Endodermal cell (in vitro differentiated cells): ENCODE measurements at regions not wholly inside any gene's neighbourhood (a gene's known extent, or its start where the extent isn't known, plus 50 kb on each side); places are given as distances from the start of the nearest gene placed in this dataset.
A peak's percentile ranks its signal among the peaks of the same experiment; 100 is the strongest.

Experiments used
- DNase-seq: peaks from one replicate; pipeline ENCODE4 v3.0.0-alpha.2; 2017
- H3K27ac ChIP-seq: 2 replicates; pipeline ENCODE4 v1.5.1; 2013; ENCODE audit warnings: mild to moderate bottlenecking, low read depth, low read length, moderate library complexity
- H3K27me3 ChIP-seq: 2 replicates; pipeline ENCODE4 v1.6.1; 2013; ENCODE audit warnings: mild to moderate bottlenecking, low read length, moderate library complexity; ENCODE audit not compliant: insufficient read depth, control insufficient read depth, poor library complexity, severe bottlenecking
- H3K36me3 ChIP-seq: 2 replicates; pipeline ENCODE4 v1.7.0; 2013; ENCODE audit warnings: mild to moderate bottlenecking, low read length, moderate library complexity; ENCODE audit not compliant: control insufficient read depth, insufficient read depth
- H3K4me1 ChIP-seq: one replicate; pipeline ENCODE4 v1.7.0; 2013; ENCODE audit warnings: low read length; ENCODE audit not compliant: control insufficient read depth, insufficient read depth
- H3K4me3 ChIP-seq: 2 replicates; pipeline ENCODE4 v1.5.1; 2013; ENCODE audit warnings: mild to moderate bottlenecking, low read length, moderate library complexity
- H3K9ac ChIP-seq: 2 replicates; pipeline ENCODE4 v1.6.1; 2013; ENCODE audit warnings: mild to moderate bottlenecking, low read length, moderate library complexity; ENCODE audit not compliant: poor library complexity, severe bottlenecking; ENCODE audit errors: extremely low read depth
- H3K9me3 ChIP-seq: 2 replicates; pipeline ENCODE4 v1.6.1; 2013; ENCODE audit warnings: mild to moderate bottlenecking, low read length, moderate library complexity; ENCODE audit not compliant: control insufficient read depth
- H3K27ac Mint-ChIP-seq: 2 replicates; pipeline ENCODE4 v1.8.0; 2020; ENCODE audit warnings: mixed read lengths
- H3K27me3 Mint-ChIP-seq: 2 replicates; pipeline ENCODE4 v1.8.0; 2021; ENCODE audit warnings: mild to moderate bottlenecking, mixed read lengths; ENCODE audit not compliant: insufficient read depth
- H3K36me3 Mint-ChIP-seq: 2 replicates; pipeline ENCODE4 v1.8.0; 2020; ENCODE audit warnings: low read depth, mixed read lengths
- H3K4me1 Mint-ChIP-seq: 2 replicates; pipeline ENCODE4 v1.8.0; 2020; ENCODE audit warnings: mixed read lengths
- H3K4me3 Mint-ChIP-seq: 2 replicates; pipeline ENCODE4 v1.8.0; 2020; ENCODE audit warnings: mild to moderate bottlenecking, moderate library complexity, mixed read lengths
- H3K9me3 Mint-ChIP-seq: 2 replicates; pipeline ENCODE4 v1.8.0; 2020; ENCODE audit warnings: mild to moderate bottlenecking, mixed read lengths
- WGBS, 2 experiments: methylation state at CpG; one replicate each; pipeline versions ENCODE4 v1.1.5 to v1.1.7; 2013; ENCODE audit warnings: missing lambda C conversion rate in 2 of 2, mixed read lengths in 1 of 2; ENCODE audit not compliant: insufficient coverage in 1 of 2, insufficient read length in 1 of 2; 5-methylcytosine and 5-hydroxymethylcytosine counted together
- TF ChIP-seq, protein P1 (sequence below): fragments of 200-600 bp; sonication (generic); conservative IDR thresholded peaks from 2 replicates; pipeline ENCODE4 v1.5.0; 2021; ENCODE audit warnings: antibody characterized with exemption, mild to moderate bottlenecking

DNA sequence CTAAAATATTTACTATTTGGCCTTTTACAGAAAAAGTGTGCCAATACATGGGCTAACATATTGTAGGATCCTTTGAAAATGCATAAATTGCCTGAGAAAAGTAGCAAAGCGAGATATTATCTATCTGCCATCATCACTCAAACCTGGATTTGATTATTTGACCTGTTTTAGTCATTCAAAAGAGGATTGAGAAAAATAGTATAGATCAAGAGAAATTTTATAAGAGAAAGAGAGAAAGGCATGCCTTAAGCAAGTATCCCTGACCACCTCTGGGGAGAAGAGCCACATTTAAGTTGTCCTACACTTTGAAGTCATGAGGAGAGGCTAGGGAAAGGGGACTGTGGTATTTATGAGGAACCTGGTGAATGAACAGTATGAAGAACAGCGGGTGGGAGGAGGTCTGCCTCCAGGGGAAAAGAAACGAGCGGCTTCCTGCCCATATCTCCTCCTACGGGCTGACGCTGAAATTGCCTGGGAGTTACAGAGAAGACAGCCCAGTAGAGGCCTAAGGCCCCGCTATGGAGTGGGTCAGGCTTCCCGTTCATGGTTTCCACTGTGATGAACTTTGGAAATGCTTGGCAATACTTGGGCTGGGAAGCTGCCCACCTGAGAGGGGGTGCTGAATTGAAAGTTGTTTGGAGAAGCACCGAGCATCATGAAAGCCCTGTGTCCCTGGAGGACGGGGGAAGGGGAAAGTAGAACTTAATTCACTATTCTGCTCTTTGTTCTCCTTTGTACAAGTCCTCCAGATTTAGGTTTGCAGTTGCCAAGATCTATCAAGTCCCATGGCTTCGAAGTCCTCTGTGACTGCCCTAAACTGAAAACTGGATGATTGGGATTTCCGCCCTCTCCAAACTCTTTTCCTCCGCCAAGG, 106.9 kb upstream of the ACSL4 start:
- Histone ChIP-seq H3K4me1 (no peaks in the 10 kb centered on the region), H3K36me3 (no peaks in the 10 kb centered on the region), H3K9me3 (no peaks in the 10 kb centered on the region), H3K4me3 (no peak overlapping the region), H3K27ac (no peak overlapping the region), H3K9ac (no peak overlapping the region), H3K27me3 (no peaks in the 10 kb centered on the region)
- H3K27me3 Mint-ChIP-seq = no peaks in the 10 kb centered on the region
- H3K9me3 Mint-ChIP-seq = no peaks in the 10 kb centered on the region
- peaks cover 4% of the 10 kb centered on the region for H3K4me1 Mint-ChIP-seq
- DNase-seq = peak; percentile 77
- 64 to 100% methylated on average over 1 to 13 of the region's 13 CpGs for WGBS, 2 experiments
- TF ChIP-seq, protein P1, sequence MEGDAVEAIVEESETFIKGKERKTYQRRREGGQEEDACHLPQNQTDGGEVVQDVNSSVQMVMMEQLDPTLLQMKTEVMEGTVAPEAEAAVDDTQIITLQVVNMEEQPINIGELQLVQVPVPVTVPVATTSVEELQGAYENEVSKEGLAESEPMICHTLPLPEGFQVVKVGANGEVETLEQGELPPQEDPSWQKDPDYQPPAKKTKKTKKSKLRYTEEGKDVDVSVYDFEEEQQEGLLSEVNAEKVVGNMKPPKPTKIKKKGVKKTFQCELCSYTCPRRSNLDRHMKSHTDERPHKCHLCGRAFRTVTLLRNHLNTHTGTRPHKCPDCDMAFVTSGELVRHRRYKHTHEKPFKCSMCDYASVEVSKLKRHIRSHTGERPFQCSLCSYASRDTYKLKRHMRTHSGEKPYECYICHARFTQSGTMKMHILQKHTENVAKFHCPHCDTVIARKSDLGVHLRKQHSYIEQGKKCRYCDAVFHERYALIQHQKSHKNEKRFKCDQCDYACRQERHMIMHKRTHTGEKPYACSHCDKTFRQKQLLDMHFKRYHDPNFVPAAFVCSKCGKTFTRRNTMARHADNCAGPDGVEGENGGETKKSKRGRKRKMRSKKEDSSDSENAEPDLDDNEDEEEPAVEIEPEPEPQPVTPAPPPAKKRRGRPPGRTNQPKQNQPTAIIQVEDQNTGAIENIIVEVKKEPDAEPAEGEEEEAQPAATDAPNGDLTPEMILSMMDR = peak; percentile 72
- H3K4me3 Mint-ChIP-seq = no peak overlapping the region
- no peak overlapping the region for H3K27ac Mint-ChIP-seq
- no peaks in the 10 kb centered on the region for H3K36me3 Mint-ChIP-seq

DNA sequence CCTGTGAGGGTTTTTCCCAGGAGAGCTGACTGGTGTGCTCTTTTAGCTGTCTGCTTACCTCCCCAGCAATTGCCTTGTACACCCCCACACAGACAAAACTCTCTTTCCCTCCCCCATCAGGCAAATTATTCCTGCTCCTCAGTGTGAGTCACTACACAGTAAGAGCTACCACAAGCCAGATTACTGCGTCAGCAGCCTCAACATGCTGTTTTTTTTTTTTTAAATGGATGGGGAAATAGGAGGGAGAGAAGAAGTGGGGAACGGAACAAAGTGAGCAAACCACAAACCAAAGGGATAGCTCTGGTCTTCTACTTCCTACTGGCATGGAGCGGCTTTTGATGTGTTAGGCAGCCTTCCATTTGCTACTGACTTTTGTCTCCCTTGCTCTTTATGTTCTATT, 107.5 kb upstream of the ACSL4 start:
- H3K9me3 ChIP-seq = no peaks in the 10 kb centered on the region
- TF ChIP-seq, protein P1 = no peak
- Mint-ChIP-seq H3K4me3 (no peak overlapping the region), H3K27ac (no peak overlapping the region), H3K27me3 (no peaks in the 10 kb centered on the region), H3K9me3 (no peaks in the 10 kb centered on the region), H3K36me3 (no peaks in the 10 kb centered on the region), H3K4me1 (peaks cover 4% of the 10 kb centered on the region)
- no peaks in the 10 kb centered on the region for H3K4me1 ChIP-seq
- H3K27ac ChIP-seq = no peak overlapping the region
- no peaks in the 10 kb centered on the region for H3K27me3 ChIP-seq
- H3K9ac ChIP-seq = no peak overlapping the region
- no peak overlapping the region for H3K4me3 ChIP-seq
- DNase-seq = no peak
- WGBS, 2 experiments = 100% methylated on average over 2 of the region's 3 CpGs; no CpG with 5 or more reads in 1 of the 2 experiments
- no peaks in the 10 kb centered on the region for H3K36me3 ChIP-seq

DNA sequence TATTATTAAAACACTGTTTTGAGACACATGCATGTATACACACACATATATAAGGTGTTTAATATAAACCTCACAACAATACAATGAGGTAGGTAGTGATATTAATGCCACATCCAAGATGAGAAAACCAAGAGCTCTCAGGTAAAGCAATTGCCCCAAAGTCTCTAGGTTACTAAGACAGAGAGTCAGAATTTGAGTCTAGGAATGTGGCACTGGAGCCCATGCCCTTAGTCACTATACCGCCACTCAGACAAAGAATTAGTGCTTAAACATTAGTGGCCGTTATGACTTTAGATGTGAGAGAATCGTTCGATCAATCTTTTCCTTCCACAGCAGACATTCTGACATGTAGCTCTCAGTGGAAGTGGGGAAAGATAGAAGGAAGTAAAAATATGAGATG, 108.2 kb upstream of the ACSL4 start:
- DNase-seq = no peak
- Mint-ChIP-seq H3K4me3 (no peak overlapping the region), H3K27ac (no peak overlapping the region), H3K36me3 (no peaks in the 10 kb centered on the region), H3K4me1 (peaks cover 4% of the 10 kb centered on the region), H3K27me3 (no peaks in the 10 kb centered on the region), H3K9me3 (no peaks in the 10 kb centered on the region)
- Histone ChIP-seq H3K9ac (no peak overlapping the region), H3K4me3 (no peak overlapping the region), H3K9me3 (no peaks in the 10 kb centered on the region), H3K36me3 (no peaks in the 10 kb centered on the region), H3K27me3 (no peaks in the 10 kb centered on the region), H3K27ac (no peak overlapping the region), H3K4me1 (no peaks in the 10 kb centered on the region)
- TF ChIP-seq, protein P1 = no peak
- 90% methylated on average over 2 of the region's 4 CpGs; no CpG with 5 or more reads in 1 of the 2 experiments for WGBS, 2 experiments
